RPMI8226 (cell line): ENCODE measurements at regions not wholly inside any gene's neighbourhood (a gene's known extent, or its start where the extent isn't known, plus 50 kb on each side); places are given as distances from the start of the nearest gene placed in this dataset.
A peak's percentile ranks its signal among the peaks of the same experiment; 100 is the strongest.

Source experiments
- DNase-seq: peaks from one replicate; pipeline ENCODE4 v3.0.0-alpha.2; 2015

- no peak for DNase-seq
These were observed 374.3 kb downstream of the CDH26 start for GRCh38 chr20:60332523-60332922.

- DNase-seq: no peak
These were observed 376.7 kb downstream of the CDH26 start for GRCh38 chr20:60334911-60335310.

DNA sequence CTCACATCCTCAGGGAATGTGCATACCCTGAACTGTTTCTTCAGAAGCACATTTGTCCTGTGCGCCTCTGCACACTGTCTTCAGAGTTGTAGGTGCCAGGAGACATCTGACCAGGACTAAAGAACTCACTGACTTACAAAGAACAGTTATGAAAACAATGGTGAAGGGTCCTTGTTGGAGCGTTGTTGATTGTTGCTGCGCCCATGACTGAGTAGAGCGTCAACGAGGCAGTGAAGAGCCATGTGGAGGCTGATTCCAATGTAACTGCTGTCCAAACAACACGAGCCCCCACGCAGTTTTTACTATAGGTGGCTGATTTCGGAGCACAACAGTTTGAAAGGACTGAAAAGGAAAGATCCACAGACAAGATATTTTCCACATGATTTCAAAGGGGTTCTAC, 380.3 kb downstream of the CDH26 start:
- no peak for DNase-seq

GRCh38 chr20:60339738-60340137, 381.5 kb downstream of the CDH26 start:
- DNase-seq: no peak

- DNase-seq: no peak
These were observed 382.0 kb downstream of the CDH26 start for GRCh38 chr20:60340232-60340631.

- DNase-seq: no peak
These were observed 382.8 kb downstream of the CDH26 start for GRCh38 chr20:60341062-60341461.

DNA sequence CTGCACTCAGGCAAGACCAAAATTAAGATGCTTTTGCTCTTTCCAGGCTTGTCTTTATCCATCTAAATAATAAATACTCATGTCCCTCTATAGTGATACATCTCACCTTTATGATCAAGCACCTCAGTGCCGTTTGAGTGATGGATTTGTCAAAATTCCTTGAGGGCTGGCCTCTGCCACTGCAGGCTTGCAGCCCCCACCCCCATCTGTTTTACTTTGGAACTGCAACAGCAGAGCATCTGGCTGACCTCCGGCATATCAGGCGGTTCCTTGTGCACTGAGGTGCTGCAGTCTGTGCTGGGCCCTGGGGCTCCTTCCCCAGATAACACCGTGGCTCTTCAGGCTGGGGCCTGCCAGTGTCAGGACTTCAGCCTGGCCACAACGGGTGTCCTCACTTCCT, 386.9 kb downstream of the CDH26 start:
- no peak for DNase-seq

GRCh38 chr20:60349418-60349817, 391.2 kb downstream of the CDH26 start:
- DNase-seq: no peak

- DNase-seq: no peak
These were observed 393.8 kb downstream of the CDH26 start for GRCh38 chr20:60352017-60352416.

DNA sequence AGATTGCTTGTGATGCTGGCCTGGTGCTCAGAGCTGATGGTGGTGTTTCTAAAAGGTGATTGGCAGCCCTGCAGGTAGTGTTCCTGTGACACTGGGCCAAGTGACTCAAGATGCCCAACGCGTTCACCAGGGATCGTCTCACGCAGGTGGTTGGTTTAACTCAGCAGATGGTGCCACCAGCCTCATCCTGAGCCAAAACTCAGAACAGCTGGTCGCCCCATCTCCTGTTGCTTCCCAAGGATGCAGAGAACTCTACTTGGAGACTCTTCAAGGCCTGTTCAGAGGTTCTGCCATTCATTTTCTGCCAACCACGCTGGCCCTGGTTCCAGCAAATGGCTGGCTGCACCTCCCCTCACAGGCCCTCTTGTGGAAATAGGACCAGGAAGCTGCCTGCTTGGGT, 394.4 kb downstream of the CDH26 start:
- no peak for DNase-seq

DNA sequence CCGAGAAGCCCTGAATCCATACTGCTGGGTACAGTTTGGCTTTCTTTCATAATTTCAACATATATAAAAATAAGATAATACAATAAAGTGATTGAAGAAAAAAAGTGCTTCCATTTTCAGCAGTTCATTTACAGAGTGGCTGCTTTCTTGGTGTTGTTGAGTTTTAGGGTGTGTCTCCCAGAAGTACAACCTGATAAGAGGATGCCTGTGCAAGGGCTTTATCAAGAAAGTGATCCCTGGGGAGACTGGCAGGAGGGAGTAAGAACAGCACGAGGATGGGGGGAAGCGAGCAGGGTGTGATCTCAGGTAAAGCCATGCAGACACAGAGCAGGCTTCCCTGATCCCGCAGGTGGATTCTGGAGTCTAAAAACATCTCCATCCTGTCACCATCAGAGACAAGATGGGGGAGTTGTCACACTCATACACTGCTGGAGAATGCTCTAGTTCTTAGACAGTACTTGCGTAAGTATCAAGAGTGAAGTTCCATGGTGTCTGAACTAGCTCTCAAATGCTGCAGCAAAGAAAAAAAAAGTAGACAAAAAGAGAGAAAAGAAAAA, 395.9 kb downstream of the CDH26 start:
- DNase-seq: no peak

DNA sequence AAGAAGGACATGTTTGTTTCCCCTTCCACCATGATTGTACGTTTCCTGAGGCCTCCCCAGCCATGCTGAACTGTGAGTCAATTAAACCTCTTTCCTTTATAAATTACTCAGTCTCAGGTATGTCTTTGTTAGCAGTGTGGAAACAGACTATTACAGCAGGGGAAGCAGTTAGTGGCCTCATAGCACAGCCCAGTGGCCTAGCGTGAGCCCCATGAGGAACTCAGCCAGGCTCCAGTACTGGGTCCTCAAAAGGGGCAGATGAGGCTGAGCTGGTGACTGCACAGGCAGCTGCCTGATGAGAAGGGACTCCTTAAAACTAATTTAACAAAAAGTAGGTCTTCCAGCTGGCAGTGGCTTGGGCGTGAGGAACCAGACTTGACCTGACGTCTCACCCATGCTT, 399.9 kb downstream of the CDH26 start:
- DNase-seq: no peak

DNA sequence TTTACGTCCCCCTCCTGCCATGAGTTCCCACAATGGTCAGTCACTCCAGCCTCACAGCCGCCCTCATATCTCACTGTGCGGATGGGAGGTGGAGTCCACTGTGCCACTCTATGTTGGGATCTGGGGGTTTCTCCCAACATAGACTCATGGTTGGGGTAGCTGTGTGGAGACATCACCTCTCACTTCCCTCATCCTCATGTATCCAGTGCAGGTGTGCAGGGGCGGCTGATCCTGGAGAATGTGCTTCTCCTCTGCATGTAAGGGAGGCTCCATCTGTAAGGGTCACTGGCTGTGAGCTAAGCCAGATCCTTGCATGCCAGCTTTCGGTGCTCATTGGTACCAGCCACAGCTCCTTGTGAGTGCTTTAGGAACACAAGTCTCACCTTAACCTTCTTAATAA, 400.8 kb downstream of the CDH26 start:
- DNase-seq: no peak

DNA sequence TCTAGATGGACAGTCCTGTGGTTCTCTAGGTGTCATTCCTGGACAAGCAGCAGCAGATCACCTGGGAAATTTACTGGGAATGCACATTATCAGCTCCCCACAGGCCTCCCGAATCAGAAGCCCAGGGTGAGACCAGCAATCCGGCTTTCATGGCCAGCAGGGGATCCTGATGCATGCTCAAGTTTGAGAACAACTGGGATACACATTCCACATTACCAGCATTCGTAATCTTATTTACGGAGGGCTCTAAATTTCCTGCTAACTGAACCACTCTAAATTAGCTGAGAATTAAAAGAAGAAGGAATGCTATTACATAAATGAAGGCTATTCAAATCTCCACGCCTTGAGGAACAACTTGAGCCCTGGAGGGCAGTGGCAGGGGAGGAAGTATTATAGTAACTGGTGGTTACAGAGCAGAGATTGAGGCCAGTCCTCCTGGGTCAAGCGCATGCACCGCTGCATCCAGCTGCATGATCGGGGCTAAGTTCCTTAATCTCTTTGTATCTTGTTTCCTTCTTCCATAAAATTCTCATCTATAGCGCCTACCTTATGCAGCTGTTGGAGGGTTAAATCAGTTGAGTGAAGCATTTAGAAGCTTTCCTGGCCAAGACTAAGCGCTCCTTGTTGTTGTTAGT, 403.7 kb downstream of the CDH26 start:
- no peak for DNase-seq

- DNase-seq: no peak
These were observed 404.3 kb downstream of the CDH26 start for GRCh38 chr20:60362531-60362930.

DNA sequence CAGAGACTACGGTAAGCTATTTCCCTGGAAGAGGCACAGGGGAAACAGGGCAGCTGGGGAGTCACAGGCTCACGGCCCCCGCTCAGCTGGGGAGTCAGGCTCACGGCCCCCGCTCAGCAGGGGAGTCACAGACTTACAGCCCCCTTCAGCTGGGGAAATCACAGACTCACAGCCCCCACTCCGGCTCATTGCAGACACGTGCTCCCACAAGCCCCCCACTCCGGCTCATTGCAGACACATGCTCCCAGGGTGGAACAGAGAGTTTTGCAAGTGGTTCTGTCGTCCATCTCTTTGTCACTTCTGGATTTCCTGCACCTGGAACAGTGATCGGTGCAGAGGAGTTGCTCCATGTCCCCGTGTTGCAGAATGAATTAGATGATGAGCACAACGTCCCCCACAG, 405.5 kb downstream of the CDH26 start:
- DNase-seq: no peak

DNA sequence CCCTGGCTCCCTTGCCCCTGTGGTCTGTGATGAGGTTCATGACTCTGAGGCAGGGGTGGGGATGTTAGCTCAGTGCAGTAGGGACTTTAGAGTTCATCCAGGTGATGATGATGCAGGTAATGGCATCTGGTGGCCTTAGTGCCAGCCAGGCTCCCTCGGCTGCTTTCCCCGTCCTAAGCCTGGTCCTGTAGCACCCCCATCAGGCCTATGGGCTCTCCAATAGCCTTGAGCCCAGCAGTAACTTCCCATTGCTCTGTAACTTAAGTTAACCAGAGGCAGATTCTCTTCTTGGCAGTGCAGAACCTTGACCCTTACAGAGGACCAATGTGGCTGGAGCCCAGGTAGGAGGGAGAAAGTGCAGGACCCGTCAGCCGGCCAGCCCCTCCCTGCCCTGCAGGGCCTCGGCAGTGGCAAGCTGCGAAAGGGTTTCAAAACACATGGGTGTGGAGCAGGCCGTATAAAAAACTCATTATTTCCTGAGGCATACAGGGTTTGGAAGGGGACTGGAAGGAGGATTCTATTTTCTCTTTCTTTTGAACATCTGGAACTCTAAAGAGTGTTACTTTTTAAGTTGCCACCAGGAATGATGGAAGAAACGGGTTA, 406.9 kb downstream of the CDH26 start:
- DNase-seq: peak; percentile 15

GRCh38 chr20:60365882-60366281, 407.7 kb downstream of the CDH26 start:
- no peak for DNase-seq

DNA sequence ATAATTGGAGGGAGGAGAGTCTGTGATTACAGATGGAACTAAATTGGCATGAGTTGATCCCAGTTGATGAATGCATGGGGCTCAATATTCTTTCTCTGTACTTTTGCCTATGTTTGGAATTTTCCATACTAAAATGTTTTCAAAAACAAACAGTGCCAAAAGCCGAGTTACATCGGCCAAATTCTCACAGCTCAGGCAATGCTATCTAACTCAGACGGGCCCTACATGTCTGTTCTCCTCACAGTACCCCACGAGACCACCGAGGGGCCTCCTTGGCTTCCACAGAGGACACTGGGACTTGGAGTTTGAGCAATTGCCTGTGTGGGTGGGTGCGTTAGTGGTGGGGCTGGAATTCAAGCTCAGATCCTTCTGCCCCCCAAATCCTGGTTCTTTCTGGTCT, 413.2 kb downstream of the CDH26 start:
- no peak for DNase-seq

DNA sequence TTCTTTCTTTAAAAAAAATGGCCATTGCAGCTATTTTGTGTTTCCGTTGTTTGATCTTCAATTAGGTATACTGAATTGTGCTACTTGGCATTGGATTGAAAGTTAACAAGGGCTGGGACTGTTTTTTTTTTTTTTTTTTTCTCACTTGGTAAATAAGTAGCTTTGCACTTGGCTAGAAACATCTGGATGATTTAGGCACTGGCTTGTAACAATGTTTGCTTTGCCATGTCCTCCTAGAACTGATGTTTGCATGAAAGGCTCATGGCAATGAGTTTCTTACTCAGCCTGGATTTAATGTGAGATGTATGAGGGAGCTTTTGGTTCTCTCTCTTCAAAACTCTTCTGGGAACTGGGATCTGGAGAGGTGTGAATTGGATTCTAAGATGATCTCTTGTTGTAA, 414.1 kb downstream of the CDH26 start:
- no peak for DNase-seq

DNA sequence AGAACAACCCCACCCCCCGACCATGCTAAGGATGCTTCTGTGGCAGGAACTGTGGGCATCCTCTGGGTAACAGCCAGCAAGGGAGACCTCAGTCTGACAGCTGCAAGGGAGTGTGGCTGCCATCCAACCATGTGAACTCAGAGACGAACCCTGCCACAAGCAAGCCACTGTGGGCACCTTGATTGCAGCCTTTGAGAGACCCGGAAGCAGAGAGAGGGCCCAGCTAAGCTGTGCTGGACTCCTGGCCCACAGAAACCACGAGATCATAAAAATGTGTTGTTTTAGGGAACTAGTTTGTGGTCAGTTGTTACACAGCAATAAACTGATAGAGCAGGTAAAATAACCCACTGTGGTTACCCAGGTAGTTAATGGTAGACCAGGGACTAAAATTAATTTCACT, 414.6 kb downstream of the CDH26 start:
- peak; percentile 12 for DNase-seq

GRCh38 chr20:60378620-60379019, 420.4 kb downstream of the CDH26 start:
- no peak for DNase-seq

- no peak for DNase-seq
These were observed 423.6 kb downstream of the CDH26 start for GRCh38 chr20:60381643-60382400.

DNA sequence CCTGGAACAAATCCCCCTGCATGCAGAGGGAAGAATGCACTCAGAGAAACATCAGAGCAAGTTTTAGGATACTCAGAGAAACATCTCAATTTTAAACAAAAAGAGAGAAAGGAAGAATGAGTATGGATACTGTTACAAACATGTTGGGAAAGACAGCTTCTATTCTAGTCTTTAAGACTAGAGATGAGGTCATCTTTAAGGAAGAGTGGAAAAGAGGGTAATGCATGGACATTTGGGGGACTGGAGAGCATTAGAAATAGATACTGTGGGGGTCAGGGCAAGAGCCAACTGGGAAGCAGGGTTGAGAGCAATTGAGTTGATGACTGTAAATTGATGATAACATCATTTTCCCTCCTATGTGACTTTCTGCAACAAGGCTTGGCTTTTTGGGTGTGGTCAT, 431.2 kb downstream of the CDH26 start:
- no peak for DNase-seq
